WTC11 (cell line): ENCODE measurements at regions not wholly inside any gene's neighbourhood (a gene's known extent, or its start where the extent isn't known, plus 50 kb on each side); places are given as distances from the start of the nearest gene placed in this dataset.

Experiments
- CREB1 ChIP-seq: sonication (generic); formaldehyde crosslinking; IDR thresholded peaks from 2 replicates; pipeline ENCODE4 v1.8.0; 2023; ENCODE audit warnings: mild to moderate bottlenecking, missing genetic modification reagents
- CREM ChIP-seq: sonication (generic); formaldehyde crosslinking; IDR thresholded peaks from 2 replicates; pipeline ENCODE4 v1.8.1; 2022; ENCODE audit warnings: mild to moderate bottlenecking, missing genetic modification reagents, moderate library complexity
- CTCF ChIP-seq: fragments of 200-600 bp; IDR thresholded peaks from 2 replicates; pipeline ENCODE4 v1.8.0; 2022; ENCODE audit warnings: antibody characterized with exemption
- TF ChIP-seq, protein P1 (sequence below): sonication (generic); formaldehyde crosslinking; IDR thresholded peaks from 2 replicates; pipeline ENCODE4 v1.8.1; 2023; ENCODE audit warnings: mild to moderate bottlenecking, missing genetic modification reagents, moderate library complexity

GRCh38 chr6:108750801-108751200 lies 97.4 kb upstream of the ARMC2 start:
- TF ChIP-seq, protein P1, sequence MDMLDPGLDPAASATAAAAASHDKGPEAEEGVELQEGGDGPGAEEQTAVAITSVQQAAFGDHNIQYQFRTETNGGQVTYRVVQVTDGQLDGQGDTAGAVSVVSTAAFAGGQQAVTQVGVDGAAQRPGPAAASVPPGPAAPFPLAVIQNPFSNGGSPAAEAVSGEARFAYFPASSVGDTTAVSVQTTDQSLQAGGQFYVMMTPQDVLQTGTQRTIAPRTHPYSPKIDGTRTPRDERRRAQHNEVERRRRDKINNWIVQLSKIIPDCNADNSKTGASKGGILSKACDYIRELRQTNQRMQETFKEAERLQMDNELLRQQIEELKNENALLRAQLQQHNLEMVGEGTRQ (CRISPR knock-in tag): no peak
- TF ChIP-seq CREM (no peak), CTCF (no peak), CREB1 (no peak)
